PFSK-1 (cell line): ENCODE measurements at regions not wholly inside any gene's neighbourhood (a gene's known extent, or its start where the extent isn't known, plus 50 kb on each side); places are given as distances from the start of the nearest gene placed in this dataset.

Experiments used
- POLR2AphosphoS5 ChIP-seq: IDR thresholded peaks from 2 replicates; pipeline ENCODE4 v1.6.1; 2012; ENCODE audit warnings: low read depth, mild to moderate bottlenecking, control low read depth, low read length, moderate library complexity
- SIN3A ChIP-seq: IDR thresholded peaks from 2 replicates; pipeline ENCODE4 v1.6.1; 2012; ENCODE audit warnings: mild to moderate bottlenecking, low read length, moderate library complexity, borderline replicate concordance; ENCODE audit not compliant: insufficient read depth
- TAF1 ChIP-seq: IDR thresholded peaks from 2 replicates; pipeline ENCODE4 v1.6.1; 2012; ENCODE audit warnings: low read length, control low read depth, borderline replicate concordance; ENCODE audit not compliant: insufficient read depth
- TF ChIP-seq, protein P1 (sequence below), 2 experiments: IDR thresholded peaks; 2 replicates each; pipeline versions ENCODE4 v1.6.1 to v1.8.0; 2011 to 2012; ENCODE audit warnings: low read depth in 2 of 2, low read length in 2 of 2, control low read depth in 1 of 2, inconsistent platforms in 1 of 2, mild to moderate bottlenecking in 1 of 2, moderate library complexity in 1 of 2; ENCODE audit not compliant: insufficient read depth in 1 of 2

DNA sequence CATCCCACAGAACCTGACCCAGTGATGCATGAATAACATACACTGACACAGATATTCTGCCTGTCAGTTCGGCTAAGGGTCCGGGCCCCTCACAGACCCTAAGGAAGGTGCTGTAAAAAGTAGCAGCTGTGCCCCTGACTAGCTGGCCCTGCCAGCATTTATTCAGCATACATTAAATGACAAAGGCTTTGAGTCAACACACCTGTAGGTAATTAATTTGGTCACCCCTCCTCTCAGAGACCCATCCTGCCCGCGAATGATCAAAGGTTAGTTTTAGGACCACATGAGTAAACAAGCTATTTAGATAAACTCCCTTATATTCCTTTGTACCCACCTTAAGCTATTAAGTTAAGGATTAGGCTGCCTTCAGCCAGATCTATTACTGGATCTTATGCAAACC is 429.0 kb upstream of the NWD2 start:
- TF ChIP-seq, protein P1, sequence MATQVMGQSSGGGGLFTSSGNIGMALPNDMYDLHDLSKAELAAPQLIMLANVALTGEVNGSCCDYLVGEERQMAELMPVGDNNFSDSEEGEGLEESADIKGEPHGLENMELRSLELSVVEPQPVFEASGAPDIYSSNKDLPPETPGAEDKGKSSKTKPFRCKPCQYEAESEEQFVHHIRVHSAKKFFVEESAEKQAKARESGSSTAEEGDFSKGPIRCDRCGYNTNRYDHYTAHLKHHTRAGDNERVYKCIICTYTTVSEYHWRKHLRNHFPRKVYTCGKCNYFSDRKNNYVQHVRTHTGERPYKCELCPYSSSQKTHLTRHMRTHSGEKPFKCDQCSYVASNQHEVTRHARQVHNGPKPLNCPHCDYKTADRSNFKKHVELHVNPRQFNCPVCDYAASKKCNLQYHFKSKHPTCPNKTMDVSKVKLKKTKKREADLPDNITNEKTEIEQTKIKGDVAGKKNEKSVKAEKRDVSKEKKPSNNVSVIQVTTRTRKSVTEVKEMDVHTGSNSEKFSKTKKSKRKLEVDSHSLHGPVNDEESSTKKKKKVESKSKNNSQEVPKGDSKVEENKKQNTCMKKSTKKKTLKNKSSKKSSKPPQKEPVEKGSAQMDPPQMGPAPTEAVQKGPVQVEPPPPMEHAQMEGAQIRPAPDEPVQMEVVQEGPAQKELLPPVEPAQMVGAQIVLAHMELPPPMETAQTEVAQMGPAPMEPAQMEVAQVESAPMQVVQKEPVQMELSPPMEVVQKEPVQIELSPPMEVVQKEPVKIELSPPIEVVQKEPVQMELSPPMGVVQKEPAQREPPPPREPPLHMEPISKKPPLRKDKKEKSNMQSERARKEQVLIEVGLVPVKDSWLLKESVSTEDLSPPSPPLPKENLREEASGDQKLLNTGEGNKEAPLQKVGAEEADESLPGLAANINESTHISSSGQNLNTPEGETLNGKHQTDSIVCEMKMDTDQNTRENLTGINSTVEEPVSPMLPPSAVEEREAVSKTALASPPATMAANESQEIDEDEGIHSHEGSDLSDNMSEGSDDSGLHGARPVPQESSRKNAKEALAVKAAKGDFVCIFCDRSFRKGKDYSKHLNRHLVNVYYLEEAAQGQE (IDR thresholded peaks at IDR 0.05; ENCODE audit: insufficient read depth in 1 of 2, low read depth in 2 of 2, low read length in 2 of 2) = no peak
- no peak for TF ChIP-seq SIN3A
- TF ChIP-seq TAF1 = no peak
- no peak for TF ChIP-seq POLR2AphosphoS5
